HepG2 (cell line): ENCODE measurements at regions not wholly inside any gene's neighbourhood (a gene's known extent, or its start where the extent isn't known, plus 50 kb on each side); places are given as distances from the start of the nearest gene placed in this dataset.

ENCODE experiments used
- ARNT ChIP-seq: fragments of 450-650 bp; IDR thresholded peaks from 2 replicates; pipeline ENCODE4 v1.6.1; 2017
- FOXA1 ChIP-seq, 2 experiments: fragments of 450-650 bp in 1 of 2; sonication (generic) in 1 of 2; formaldehyde crosslinking in 1 of 2; IDR thresholded peaks; 2 replicates each; pipeline versions ENCODE4 v1.4.0 to v1.6.1; 2016 to 2020; ENCODE audit warnings: missing genetic modification reagents in 1 of 2
- HCFC1 ChIP-seq: fragments of 150-350 bp; IDR thresholded peaks from 2 replicates; pipeline ENCODE4 v1.6.1; 2014; ENCODE audit warnings: low read depth, low read length
- POLR2AphosphoS5 ChIP-seq: IDR thresholded peaks from 2 replicates; pipeline ENCODE4 v1.6.1; 2012; ENCODE audit warnings: low read depth, low read length
- RFX5 ChIP-seq: IDR thresholded peaks from 2 replicates; pipeline ENCODE4 v1.6.1; 2011; ENCODE audit warnings: low read depth, low read length, improper control_type of control experiment
- RXRA ChIP-seq: sonication (generic); formaldehyde crosslinking; IDR thresholded peaks from 2 replicates; pipeline ENCODE4 v1.5.1; 2020; ENCODE audit warnings: missing genetic modification reagents
- SMC3 ChIP-seq: IDR thresholded peaks from 2 replicates; pipeline ENCODE4 v1.6.1; 2011; ENCODE audit warnings: low read length, improper control_type of control experiment
- ZBTB1 ChIP-seq: sonication (generic); formaldehyde crosslinking; IDR thresholded peaks from 2 replicates; pipeline ENCODE4 v1.4.0; 2020; ENCODE audit warnings: missing genetic modification reagents, borderline replicate concordance
- ZSCAN30 ChIP-seq: sonication (generic); formaldehyde crosslinking; IDR thresholded peaks from 2 replicates; pipeline ENCODE4 v1.5.0; 2020; ENCODE audit warnings: mild to moderate bottlenecking, missing genetic modification reagents
- TF ChIP-seq, protein P1 (sequence below): IDR thresholded peaks from 2 replicates; pipeline ENCODE4 v1.6.1; 2016; ENCODE audit warnings: missing biosample characterization, missing genetic modification reagents, low read depth

DNA sequence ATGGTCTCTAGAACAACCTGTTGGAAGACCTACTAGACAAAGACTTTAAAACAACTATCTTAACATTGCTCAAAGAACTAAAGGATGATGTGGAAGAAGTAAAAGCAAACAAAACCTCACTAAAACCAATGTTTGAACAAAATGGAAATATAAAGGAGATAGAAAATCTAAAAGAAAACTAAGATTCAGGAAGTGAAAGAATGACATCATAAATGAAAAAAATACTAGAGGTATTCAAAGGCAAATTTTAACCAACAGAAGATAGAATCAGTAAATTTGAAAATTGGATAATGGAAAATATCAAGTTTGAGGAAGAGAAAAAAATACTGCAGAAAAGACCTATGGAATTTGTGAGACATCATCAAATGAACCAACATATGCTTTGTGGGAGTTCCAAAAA, 914.1 kb upstream of the GJE1 start:
- TF ChIP-seq SMC3 (no peak), ZSCAN30 (no peak), RXRA (CRISPR knock-in tag) (no peak), RFX5 (no peak), ZBTB1 (CRISPR knock-in tag) (no peak), POLR2AphosphoS5 (no peak), FOXA1 (IDR thresholded peaks at IDR 0.05) (no peak), FOXA1 (CRISPR knock-in tag; IDR thresholded peaks at IDR 0.05) (no peak), ARNT (no peak), HCFC1 (no peak)
- TF ChIP-seq, protein P1, sequence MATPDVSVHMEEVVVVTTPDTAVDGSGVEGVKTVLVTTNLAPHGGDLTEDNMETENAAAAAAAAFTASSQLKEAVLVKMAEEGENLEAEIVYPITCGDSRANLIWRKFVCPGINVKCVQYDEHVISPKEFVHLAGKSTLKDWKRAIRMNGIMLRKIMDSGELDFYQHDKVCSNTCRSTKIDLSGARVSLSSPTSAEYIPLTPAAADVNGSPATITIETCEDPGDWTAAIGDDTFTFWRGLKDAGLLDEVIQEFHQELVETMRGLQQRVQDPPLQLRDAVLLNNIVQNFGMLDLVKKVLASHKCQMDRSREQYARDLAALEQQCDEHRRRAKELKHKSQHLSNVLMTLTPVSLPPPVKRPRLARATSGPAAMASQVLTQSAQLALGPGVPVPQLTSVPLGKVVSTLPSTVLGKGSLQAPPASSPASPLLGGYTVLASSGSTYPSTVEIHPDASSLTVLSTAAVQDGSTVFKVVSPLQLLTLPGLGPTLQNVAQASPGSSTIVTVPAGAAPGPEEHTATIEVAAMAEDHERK, result no peak
